ENCODE measurements at regions not wholly inside any gene's neighbourhood (a gene's known extent, or its start where the extent isn't known, plus 50 kb on each side); places are given as distances from the start of the nearest gene placed in this dataset.

DNA sequence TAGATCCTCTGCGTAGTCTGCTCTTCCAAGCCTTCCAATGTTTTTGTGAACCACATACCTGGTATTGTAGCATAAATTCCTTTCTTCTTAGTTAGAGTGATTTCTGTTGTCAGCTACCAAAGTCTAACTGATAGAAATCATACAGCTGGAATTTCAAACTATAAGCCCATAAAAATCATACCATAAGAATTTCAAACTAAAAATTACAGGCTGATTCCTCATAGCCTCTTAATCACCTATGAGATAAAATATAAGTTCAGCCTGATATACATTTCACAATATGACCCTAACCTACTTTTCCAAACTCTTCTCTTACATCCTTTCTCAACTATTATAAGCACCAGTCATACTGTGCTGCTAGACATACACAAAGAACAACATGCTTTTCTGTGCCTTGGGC, 64.8 kb downstream of the PTHLH start:
- Histone ChIP-seq H3K27ac (no peak overlapping the region), H3K27me3 (ENCODE audit: low read depth) (no peaks in the 10 kb centered on the region), H3K9me3 (no peaks in the 10 kb centered on the region), H3K4me1 (no peaks in the 10 kb centered on the region), H3K4me3 (no peak overlapping the region), H3K36me3 (no peaks in the 10 kb centered on the region)
- intact Hi-C loops (cut with DNase I), result no loop called here
- TF ChIP-seq, protein P1, sequence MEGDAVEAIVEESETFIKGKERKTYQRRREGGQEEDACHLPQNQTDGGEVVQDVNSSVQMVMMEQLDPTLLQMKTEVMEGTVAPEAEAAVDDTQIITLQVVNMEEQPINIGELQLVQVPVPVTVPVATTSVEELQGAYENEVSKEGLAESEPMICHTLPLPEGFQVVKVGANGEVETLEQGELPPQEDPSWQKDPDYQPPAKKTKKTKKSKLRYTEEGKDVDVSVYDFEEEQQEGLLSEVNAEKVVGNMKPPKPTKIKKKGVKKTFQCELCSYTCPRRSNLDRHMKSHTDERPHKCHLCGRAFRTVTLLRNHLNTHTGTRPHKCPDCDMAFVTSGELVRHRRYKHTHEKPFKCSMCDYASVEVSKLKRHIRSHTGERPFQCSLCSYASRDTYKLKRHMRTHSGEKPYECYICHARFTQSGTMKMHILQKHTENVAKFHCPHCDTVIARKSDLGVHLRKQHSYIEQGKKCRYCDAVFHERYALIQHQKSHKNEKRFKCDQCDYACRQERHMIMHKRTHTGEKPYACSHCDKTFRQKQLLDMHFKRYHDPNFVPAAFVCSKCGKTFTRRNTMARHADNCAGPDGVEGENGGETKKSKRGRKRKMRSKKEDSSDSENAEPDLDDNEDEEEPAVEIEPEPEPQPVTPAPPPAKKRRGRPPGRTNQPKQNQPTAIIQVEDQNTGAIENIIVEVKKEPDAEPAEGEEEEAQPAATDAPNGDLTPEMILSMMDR (IDR thresholded peaks at IDR 0.05), result no peak
- DNase-seq, result no peak
- ATAC-seq, result no peak

DNA sequence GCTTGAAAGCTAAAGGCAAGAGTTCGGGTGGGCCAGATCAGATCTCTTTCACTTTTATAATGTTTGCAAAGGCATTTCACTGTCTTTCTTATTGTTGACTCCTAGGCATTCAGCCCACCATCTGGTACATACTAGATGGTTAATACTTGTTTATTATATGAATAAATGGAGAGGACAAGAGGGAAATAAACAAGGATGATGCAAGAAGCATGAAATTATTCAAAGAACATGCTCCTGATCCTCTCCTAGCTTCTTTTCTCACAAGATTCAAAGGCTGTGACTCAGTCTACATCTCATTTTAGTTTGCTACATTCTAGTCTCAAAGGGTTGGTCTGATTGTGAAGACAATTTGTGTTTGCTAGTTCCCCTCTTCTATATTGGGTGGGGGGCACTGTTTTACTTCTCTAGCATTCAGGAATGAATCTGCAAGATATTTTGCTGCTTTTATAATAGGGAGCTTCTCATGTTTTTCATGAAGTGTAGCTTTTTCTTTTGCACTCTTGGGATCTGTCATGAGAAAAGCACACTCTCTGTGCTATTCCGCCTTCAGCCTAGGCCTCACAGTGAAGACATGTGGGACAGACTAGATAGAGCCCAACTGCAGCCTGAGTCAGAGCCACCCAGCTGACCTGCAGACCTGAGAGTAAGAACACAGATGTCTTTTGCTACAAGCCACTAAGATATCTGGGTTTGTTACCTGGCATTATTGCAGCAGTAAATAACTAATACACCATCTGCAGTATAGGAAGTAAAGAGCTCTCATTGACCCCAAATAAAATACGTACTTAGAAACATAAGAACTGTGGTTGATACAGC, 65.7 kb downstream of the PTHLH start:
- TF ChIP-seq, protein P1 (IDR thresholded peaks at IDR 0.05), result no peak
- no peak for ATAC-seq

DNA sequence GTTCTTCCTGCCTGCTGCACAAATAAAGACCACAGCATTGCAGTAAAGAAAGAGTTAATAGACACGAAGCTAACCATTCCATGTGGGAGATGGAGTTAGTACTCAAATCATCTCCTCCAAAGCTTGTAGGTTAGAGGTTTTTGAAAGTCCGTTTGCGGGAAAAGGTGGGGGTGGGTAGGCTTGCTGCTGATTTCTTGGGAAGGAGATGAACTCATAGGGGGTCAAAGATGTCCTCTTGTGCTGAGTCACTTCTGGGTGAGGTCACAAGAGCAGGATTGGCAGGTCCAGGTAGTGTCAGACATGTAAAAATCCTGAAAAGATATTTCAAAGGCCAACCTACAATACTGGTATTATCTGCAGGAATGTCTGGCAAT, 66.4 kb downstream of the PTHLH start:
- no peak overlapping the region for H3K27ac ChIP-seq

More for the DNA sequence above, 65.7 kb downstream of the PTHLH start:
- H3K4me3 ChIP-seq, result no peak overlapping the region
- no peak for DNase-seq
- H3K27ac ChIP-seq, result no peak overlapping the region
- no peaks in the 10 kb centered on the region for H3K9me3 ChIP-seq
- intact Hi-C loops (cut with DNase I), result no loop called here
- H3K27me3 ChIP-seq (ENCODE audit: low read depth), result no peaks in the 10 kb centered on the region
- no peaks in the 10 kb centered on the region for H3K36me3 ChIP-seq
- no peaks in the 10 kb centered on the region for H3K4me1 ChIP-seq

DNA sequence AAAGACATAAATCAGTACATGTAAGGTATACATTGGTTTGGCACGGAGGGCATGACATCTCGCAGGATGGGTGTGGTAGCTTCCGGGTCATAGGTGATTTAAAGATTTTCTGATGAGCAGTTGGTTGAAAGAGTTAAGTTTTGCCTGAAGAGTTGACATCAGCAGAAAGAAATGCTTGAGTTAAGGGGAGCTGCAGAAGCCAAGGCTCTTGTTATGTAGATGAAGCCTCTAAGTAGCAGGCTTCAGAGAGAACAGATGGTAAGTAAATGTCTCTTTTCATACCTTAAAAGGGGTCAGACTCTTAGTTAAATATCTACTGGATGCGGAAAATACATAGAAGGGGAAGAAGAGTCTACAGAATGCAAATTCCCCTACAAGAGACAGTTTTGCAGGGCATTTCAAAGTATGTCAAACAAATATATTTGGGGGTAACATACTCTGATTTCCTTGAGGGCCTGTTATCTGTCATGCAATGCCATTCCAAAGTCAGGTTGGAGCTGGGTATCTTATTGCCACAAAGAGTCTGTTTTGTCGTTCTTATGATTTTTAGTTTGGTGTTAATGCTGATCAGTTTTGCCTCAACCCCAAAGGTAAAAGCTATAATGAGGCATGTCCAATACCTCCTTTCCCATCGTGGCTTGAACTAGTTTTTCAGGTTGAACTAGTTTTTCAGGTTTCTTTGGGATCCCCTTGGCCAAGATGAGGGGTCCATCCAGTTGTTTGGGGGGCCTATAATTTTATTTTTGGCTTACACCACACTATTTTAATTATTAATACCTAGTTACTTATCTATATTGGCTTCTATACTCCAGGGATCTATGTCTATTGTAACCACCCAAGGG, 67.0 kb downstream of the PTHLH start:
- intact Hi-C loops (cut with DNase I), result no loop called here

More for the DNA sequence above, 66.4 kb downstream of the PTHLH start:
- DNase-seq, result no peak
- H3K4me1 ChIP-seq, result no peaks in the 10 kb centered on the region
- no peaks in the 10 kb centered on the region for H3K36me3 ChIP-seq
- no peaks in the 10 kb centered on the region for H3K27me3 ChIP-seq (ENCODE audit: low read depth)
- no peak overlapping the region for H3K4me3 ChIP-seq
- no peaks in the 10 kb centered on the region for H3K9me3 ChIP-seq
- intact Hi-C loops (cut with DNase I), result no loop called here
- TF ChIP-seq, protein P1 (IDR thresholded peaks at IDR 0.05), result no peak
- no peak for ATAC-seq

DNA sequence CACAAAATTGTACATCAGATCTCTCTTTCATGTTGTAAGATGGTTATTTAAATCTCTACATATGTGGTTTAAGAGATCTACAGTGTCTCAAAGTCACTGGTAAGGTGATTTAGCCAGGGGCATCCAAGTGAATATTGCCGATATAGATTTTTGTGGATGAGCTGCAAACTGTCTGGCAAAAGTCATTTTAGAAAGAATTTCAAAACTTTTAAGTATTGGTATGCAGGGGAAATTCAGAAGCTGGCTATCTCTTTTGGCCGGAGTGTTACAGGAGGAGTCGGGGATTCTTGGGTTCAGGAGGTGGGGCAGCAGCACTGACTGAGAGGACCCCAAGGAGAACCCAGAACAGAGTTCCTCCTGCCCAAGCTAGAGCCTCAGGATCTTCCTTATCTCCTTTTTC, 69.9 kb downstream of the PTHLH start:
- H3K27ac ChIP-seq, result no peak overlapping the region
- H3K9me3 ChIP-seq, result no peaks in the 10 kb centered on the region
- TF ChIP-seq, protein P1 (IDR thresholded peaks at IDR 0.05), result no peak
- H3K36me3 ChIP-seq, result no peaks in the 10 kb centered on the region
- H3K4me3 ChIP-seq, result no peak overlapping the region
- H3K27me3 ChIP-seq (ENCODE audit: low read depth), result no peaks in the 10 kb centered on the region
- no peak for DNase-seq
- no peaks in the 10 kb centered on the region for H3K4me1 ChIP-seq
- intact Hi-C loops (cut with DNase I), result no loop called here
- ATAC-seq, result no peak

More for the DNA sequence above, 67.0 kb downstream of the PTHLH start:
- TF ChIP-seq, protein P1 (IDR thresholded peaks at IDR 0.05), result no peak
- Histone ChIP-seq H3K27ac (no peak overlapping the region), H3K4me3 (no peak overlapping the region), H3K36me3 (no peaks in the 10 kb centered on the region), H3K9me3 (no peaks in the 10 kb centered on the region), H3K4me1 (no peaks in the 10 kb centered on the region), H3K27me3 (ENCODE audit: low read depth) (no peaks in the 10 kb centered on the region)
- DNase-seq (no peak), ATAC-seq (no peak)

Measured in lower lobe of right lung (tissue), 2 donors.